T follicular helper cell (primary cell): ENCODE measurements at regions not wholly inside any gene's neighbourhood (a gene's known extent, or its start where the extent isn't known, plus 50 kb on each side); places are given as distances from the start of the nearest gene placed in this dataset.

Experiments
- DNase-seq: peaks from one replicate; pipeline ENCODE4 v3.0.0-alpha.2; 2020; ENCODE audit warnings: low read depth

DNA sequence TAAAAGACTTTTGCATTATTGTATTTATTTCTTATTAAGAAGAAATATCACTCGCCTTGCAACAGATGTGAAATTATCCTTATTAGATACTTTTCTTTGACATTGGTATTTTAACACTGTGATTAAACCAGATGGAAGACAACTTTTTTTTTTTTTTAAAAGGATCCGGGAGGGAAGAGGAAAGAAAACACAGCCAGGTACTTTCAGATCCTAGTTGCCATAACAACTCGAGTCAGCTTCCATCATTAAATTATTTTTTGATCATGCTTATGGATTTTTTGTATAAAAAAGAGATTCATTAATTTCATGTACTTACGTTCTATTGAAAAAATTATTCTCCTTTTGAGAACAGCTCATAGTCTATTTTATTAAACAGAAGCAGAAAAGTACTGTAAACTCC, 515.7 kb downstream of the TBC1D4 start:
- no peak for DNase-seq

GRCh38 chr13:74945637-74946036, 536.3 kb downstream of the TBC1D4 start:
- DNase-seq, result no peak

DNA sequence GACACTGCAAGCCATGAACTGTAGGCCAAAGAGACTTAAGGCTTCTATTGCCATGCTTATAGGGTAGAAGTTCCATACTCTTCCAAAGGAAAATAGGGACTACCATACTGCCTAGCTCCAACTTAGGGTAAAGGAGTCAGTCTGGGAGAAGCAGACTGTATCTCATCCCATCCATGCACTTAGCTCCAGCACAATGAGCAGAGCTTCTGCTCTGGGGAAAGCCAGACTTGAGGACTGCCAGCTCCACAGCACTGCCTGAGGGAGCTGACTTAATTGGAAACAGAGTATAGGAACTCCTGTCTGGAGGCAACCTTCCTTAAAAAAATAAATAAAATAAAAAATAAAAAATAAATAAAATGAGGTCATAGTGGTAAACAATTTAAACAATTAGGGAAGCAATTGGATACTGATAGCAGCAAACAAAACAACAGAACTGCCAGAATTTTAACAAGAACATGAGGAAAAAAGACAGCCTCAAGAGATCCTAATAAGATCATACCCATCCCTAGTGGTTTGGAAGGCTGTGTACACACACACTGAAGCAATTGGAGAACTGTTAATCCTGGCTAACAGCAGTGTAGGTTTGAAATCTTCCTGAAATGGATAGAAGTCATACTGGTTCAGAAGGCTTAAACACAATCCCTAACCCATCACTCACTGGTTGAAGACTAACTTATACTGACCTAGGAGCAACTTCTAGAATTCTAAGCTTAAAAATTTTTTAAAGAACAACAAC, 550.1 kb downstream of the TBC1D4 start:
- DNase-seq, result no peak

DNA sequence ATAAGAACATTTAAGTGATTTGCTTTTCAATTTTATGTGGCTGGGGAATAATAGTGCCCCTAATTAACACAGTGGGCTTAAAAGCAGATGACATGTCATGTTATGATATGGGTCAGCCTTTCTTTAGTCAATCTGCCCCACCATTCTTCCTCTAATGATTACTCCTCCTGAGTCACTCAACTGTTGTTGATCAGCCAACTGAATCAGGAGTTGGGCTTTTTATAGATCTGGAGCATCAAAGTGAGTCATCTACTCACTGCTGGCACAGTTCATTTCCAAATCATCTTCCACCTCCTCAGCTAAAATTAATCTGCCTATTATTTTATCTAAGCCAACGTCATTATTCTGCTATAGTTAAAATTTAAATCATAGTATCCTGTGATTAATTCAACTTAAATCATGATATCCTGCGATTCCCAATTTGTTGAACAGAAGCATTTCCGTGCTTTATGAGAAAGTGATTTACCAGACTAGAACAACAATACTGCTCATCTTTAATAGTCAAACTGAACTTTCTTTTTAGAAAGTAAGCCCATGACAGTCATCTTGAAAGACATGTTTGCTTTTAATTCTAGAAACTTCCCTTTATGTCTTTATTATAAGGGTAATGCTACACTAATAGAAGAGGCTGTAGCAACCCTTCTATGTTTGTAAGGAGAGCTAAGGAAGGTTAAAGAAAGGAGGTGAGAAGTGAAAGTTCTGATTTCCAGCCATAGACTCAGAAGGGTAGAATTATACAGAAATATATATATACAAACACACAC, 551.4 kb downstream of the TBC1D4 start:
- DNase-seq, result no peak

DNA sequence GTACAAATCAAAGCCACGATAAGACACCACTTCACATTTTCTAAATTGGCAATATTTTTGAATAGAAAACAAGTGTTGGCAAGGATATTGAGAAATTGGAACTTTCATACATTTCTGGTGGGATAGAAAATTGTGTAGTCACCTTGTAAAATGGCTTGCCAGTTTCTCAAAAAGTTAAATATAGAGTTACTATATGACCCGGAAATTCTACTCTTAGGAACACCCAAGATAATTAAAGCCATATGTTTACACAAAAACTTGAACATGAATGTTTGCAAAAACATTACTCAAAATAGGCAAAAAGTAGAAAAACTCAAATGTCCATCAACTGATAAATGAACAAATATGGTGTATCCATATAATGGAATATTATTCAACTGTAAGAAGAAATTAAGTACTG, 552.5 kb downstream of the TBC1D4 start:
- no peak for DNase-seq

DNA sequence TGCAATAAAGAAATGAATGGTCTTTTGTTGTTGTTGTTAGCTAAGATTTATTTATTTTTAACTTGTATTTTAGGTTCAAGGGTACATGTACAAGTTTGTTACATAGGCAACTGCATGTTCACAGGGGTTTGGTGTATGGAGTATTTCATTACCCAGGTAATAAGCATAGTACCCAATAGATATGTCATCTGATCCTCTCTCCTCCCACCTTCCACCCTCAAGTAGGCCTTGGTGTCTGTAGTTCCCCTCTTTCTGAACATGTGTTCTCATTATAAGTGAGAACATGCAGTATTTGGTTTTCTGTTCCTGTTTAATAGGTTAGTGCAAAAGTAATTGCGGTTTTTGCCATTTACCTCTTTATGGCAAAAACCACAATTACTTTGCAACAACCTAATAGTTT, 554.1 kb downstream of the TBC1D4 start:
- DNase-seq, result no peak

GRCh38 chr13:74922963-74923362, 559.0 kb downstream of the TBC1D4 start:
- no peak for DNase-seq

DNA sequence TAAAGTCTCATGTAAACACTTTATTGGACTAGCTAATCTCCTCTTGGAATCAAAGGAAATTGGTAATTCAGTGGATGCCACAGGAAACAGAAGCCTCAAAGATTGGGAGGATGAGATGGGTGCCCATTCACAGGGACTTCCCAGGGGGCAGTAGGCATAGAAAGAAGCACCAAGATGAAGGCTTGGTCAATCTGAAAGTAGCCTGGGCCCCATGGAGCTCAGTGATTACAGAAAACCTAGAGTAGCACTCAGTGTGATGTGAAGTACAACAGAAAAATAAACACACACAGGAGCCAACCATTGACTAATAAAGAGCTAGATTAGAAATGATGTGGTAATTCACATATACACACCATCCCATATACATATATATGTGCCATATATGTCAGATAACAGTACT, 560.6 kb downstream of the TBC1D4 start:
- DNase-seq, result no peak

GRCh38 chr13:74920920-74921319, 561.0 kb downstream of the TBC1D4 start:
- DNase-seq, result no peak

DNA sequence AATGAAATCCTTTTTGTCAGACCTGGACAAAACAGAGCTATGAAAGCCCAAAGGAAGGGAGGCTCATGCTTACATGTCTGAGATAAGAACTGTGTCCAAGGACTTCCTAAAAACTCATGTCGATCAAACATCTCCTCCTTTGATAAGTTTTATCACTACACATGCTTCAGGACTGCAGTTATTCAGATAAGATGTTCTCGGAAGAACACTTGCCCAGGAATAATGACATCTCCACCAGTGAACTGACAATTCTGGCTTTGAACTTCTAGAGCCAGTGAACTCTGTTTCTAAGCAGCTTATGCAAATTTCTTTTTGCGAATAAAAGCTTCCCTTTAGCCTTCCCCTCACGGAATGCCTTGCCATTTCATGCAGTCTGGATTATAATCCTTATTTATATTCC, 561.6 kb downstream of the TBC1D4 start:
- no peak for DNase-seq

GRCh38 chr13:74919914-74920313, 562.1 kb downstream of the TBC1D4 start:
- DNase-seq, result no peak

DNA sequence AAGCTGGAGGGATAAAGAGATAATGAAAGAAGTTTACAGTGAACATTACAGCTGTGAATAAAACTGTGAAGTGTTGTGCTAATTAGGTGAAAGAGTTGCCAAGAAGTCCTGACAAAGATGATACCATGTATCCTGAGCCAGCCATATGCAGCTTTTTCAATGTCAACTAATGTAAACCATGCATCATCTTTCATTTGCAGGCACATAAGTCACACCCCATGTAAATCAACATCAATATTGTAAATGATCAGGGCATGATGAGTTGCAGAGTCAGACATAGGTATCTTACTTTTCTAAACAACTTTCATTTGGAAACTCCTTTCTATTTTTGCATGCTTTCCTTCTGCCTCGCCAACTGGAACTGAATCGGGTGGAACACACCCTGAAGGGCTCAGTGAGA, 569.1 kb downstream of the TBC1D4 start:
- DNase-seq, result no peak

DNA sequence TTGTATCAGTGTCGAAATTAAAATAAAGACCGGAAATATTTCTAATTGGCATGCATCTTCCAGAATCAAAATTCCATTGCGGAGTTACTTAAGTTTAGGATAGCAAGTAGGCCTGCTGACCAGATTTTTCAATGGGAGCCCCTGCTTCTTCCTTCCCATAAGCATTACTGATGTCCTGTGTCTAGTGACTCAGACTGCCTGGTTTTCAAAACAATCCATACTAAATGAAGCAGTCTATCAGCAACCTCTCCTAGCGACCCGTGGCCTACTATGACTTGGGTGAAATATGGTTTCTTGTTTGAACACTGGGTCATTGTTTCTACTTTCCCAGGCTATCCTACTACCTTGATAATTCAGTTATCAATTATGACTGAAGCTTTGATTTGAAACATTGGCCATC, 571.6 kb downstream of the TBC1D4 start:
- no peak for DNase-seq

DNA sequence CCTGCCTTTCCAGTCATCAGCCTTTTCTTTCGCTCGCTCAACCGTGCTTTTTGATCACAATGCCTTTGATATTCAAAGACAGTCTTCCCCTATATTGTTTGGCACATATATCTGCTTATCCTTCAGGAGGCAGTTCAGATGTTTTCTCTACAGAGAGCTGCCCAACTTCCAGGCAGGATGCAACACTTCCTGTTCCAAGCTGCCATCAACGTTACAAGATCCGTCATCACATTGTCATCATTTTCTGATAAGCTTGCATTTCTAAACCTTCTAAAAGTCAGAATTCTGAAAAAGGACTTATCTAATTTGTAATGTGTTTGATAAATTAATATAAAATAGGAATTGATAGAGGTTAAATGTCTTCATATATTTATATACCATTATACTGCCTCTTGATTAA, 574.2 kb downstream of the TBC1D4 start:
- DNase-seq, result no peak

DNA sequence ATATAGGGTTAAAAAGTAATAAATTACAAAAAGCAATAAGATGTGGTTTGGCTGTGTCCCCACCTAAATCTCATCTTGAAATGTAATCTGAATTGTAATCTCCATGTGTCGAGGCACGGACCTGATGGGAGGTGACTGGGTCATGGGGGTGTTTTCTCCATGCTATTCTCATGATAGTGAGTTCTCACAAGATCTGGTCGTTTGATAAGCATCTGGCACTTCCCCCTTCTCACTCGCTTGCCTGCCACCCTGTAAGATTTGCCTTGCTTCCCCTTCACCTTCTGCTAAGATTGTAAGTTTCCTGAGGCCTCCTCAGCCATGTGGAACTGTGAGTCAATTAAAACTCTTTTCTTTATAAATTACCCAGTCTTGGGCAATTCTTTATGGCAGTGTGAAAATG, 577.4 kb downstream of the TBC1D4 start:
- no peak for DNase-seq

DNA sequence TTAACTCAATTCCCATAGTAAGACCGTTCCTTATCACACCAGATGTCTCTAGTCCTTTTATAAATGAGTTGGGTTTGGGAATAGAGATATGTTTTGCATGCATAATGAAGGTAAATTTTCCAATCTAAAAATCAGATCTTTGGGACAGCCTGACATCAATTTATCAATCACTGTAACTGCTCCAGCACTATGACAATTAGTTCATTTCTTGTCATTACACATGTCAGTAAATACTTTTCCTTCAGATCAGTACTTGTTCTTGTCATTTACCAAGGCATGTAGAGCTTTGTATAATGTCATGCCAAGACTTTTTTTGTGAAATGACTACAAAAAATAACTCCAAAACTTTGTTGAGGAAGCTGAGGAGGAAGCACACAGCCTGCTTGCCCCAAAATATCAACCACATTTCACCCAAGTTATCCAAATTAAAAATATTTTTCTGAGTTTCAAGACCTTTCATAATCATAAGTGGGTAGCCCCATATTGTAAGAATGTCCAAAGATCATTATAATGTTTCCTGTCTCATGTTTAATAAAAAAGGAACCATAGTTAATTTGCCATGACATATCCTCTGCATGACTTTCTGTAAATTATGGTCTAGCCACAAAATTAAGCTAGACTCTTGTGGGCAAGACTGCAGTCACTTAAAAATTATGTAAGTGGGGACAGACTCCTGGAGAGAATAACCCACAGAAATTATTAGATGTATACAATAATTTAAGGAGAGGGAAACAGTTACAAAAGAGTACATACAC, 586.8 kb downstream of the TBC1D4 start:
- DNase-seq, result no peak

GRCh38 chr13:74892096-74892495, 589.9 kb downstream of the TBC1D4 start:
- no peak for DNase-seq

- no peak for DNase-seq
Measured at GRCh38 chr13:74891610-74892009, 590.4 kb downstream of the TBC1D4 start.

GRCh38 chr13:74889321-74889720, 592.6 kb downstream of the TBC1D4 start:
- no peak for DNase-seq

GRCh38 chr13:74886502-74886901, 595.5 kb downstream of the TBC1D4 start:
- no peak for DNase-seq

- DNase-seq, result no peak
Measured at GRCh38 chr13:74883834-74884233, 598.1 kb downstream of the TBC1D4 start.

DNA sequence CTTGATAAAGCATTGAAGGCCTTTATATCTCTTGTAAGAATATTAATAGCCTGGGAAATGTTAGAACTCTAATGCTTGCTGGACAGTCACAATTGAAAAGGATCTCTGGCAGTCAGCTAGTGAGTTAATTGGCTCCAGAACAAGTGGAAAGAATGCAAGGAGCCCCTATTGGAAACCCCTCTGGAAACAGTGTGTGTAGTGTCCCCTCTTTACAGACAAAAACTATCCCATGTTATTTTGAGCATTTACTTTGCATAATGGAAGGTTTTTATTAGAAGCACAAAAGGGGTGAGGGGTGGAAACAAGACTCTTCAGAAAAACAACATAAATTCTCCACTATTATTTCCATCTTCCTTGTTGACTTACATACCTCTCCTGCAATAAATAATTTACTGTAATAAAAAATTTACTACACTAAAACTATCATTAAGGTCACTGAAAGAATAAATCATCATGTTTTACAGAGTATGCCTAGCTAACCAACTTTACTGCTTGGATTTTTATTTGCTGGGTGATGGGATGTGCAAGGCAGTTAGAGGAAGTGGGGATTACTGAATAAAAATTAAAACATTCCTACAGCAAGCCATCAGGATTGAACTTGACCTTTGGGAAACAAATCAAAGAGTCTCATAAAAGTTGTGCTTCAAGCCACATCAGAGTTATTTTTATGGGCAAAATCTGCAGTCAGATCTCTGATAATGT, 610.4 kb downstream of the TBC1D4 start:
- DNase-seq, result no peak
